H1 (cell line): ENCODE measurements at regions not wholly inside any gene's neighbourhood (a gene's known extent, or its start where the extent isn't known, plus 50 kb on each side); places are given as distances from the start of the nearest gene placed in this dataset.

Source experiments
- CTCF ChIA-PET: fragments of 300-600 bp; sonication (Branson Sonifier 250); formaldehyde crosslinking; loops from one replicate; lab custom pipeline; 2021; ENCODE audit not compliant: partially characterized antibody; lab: Charles Lee
- POLR2A ChIA-PET: fragments of 300-600 bp; sonication (Branson Sonifier 250); formaldehyde crosslinking; loops from one replicate; lab custom pipeline; 2021; ENCODE audit warnings: inconsistent platforms; ENCODE audit not compliant: partially characterized antibody; lab: Charles Lee
- DNase-seq, 2 experiments: peaks; one replicate each; pipeline versions ENCODE4 v3.0.0 to v3.0.0-alpha.2; 2010 to 2022; ENCODE audit warnings: low spot score in 2 of 2, low read depth in 1 of 2, mixed read lengths in 1 of 2
- FAIRE-seq: peaks from 2 replicates; lab custom pipeline; 2011; peaks lifted over from hg19 to GRCh38; lab: Jason Lieb, UNC
- H2AFZ ChIP-seq: 2 replicates; pipeline ENCODE4 v1.8.1; 2012; ENCODE audit warnings: low read length, inconsistent platforms
- H2AK5ac ChIP-seq: 2 replicates; pipeline ENCODE4 v1.6.1; 2013; ENCODE audit warnings: low read depth, low read length
- H2BK120ac ChIP-seq: replicated peaks from 2 replicates; pipeline ENCODE3; 2013; ENCODE audit warnings: low read depth, low read length, inconsistent platforms
- H2BK12ac ChIP-seq: 2 replicates; pipeline ENCODE4 v1.6.1; 2013; ENCODE audit warnings: low read depth, low read length
- H2BK15ac ChIP-seq: 2 replicates; pipeline ENCODE4 v1.6.1; 2013; ENCODE audit warnings: low read length
- H2BK20ac ChIP-seq: 2 replicates; pipeline ENCODE4 v1.6.1; 2013; ENCODE audit warnings: low read length
- H2BK5ac ChIP-seq: 2 replicates; pipeline ENCODE4 v1.6.1; 2013; ENCODE audit warnings: low read depth, low read length
- H3K14ac ChIP-seq: 2 replicates; pipeline ENCODE4 v1.6.1; 2013; ENCODE audit warnings: inconsistent platforms; ENCODE audit not compliant: insufficient read length
- H3K18ac ChIP-seq: 2 replicates; pipeline ENCODE4 v1.6.1; 2013; ENCODE audit warnings: low read length; ENCODE audit errors: extremely low read depth
- H3K23ac ChIP-seq: 2 replicates; pipeline ENCODE4 v1.6.1; 2013; ENCODE audit warnings: inconsistent platforms; ENCODE audit not compliant: insufficient read length
- H3K23me2 ChIP-seq: 2 replicates; pipeline ENCODE4 v1.6.1; 2013; ENCODE audit warnings: low read depth, low read length
- H3K27ac ChIP-seq: 2 replicates; pipeline ENCODE4 v1.6.1; 2011; ENCODE audit warnings: low read depth, low read length, inconsistent platforms
- H3K27me3 ChIP-seq, 4 experiments: replicated peaks in 1 of 4; 1 replicate in 1 of 4; 2 replicates in 3 of 4; pipeline versions ENCODE4 v1.6.1 to v1.8.1; 2011 to 2013; ENCODE audit warnings: low read length in 3 of 4, mild to moderate bottlenecking in 3 of 4, inconsistent platforms in 2 of 4, mixed read lengths in 2 of 4, moderate library complexity in 1 of 4; ENCODE audit not compliant: control insufficient read depth in 3 of 4, insufficient read depth in 3 of 4; ENCODE audit errors: extremely low read depth in 1 of 4
- H3K36me3 ChIP-seq, 4 experiments: 2 replicates each; pipeline versions ENCODE4 v1.6.1 to v1.8.1; 2011 to 2013; ENCODE audit warnings: mild to moderate bottlenecking in 4 of 4, low read length in 3 of 4, moderate library complexity in 2 of 4, control low read depth in 1 of 4, inconsistent platforms in 1 of 4; ENCODE audit not compliant: insufficient read depth in 4 of 4, control insufficient read depth in 2 of 4
- H3K4ac ChIP-seq: replicated peaks from 2 replicates; pipeline ENCODE3; 2013; ENCODE audit warnings: low read length, low read depth, mixed read lengths, inconsistent platforms; ENCODE audit not compliant: insufficient read length
- H3K4me1 ChIP-seq, 4 experiments: replicated peaks in 1 of 4; 1 replicate in 1 of 4; 2 replicates in 3 of 4; pipeline versions ENCODE4 v1.6.1 to v1.8.1; 2011 to 2013; ENCODE audit warnings: low read length in 3 of 4, inconsistent platforms in 2 of 4, mixed read lengths in 1 of 4; ENCODE audit not compliant: insufficient read depth in 4 of 4, control insufficient read depth in 3 of 4
- H3K4me2 ChIP-seq, 2 experiments: 2 replicates each; pipeline versions ENCODE4 v1.6.1 to v1.8.1; 2011 to 2013; ENCODE audit warnings: low read depth in 2 of 2, low read length in 2 of 2, control low read depth in 1 of 2, inconsistent platforms in 1 of 2, mild to moderate bottlenecking in 1 of 2; ENCODE audit not compliant: insufficient read depth in 1 of 2
- H3K4me3 ChIP-seq, 4 experiments: fragments of 200-600, 300-600 bp in 1 of 4; sonication (generic), shearing (Covaris generic), sonication (Bioruptor Twin) in 1 of 4; 2 replicates each; pipeline versions ENCODE4 v1.5.1 to v1.8.1; 2011 to 2016; ENCODE audit warnings: low read length in 4 of 4, low read depth in 3 of 4, control low read depth in 2 of 4, inconsistent platforms in 2 of 4, mild to moderate bottlenecking in 2 of 4, mixed read lengths in 1 of 4, moderate library complexity in 1 of 4; ENCODE audit not compliant: insufficient read depth in 2 of 4; ENCODE audit errors: extremely low read depth in 1 of 4
- H3K56ac ChIP-seq: replicated peaks from 2 replicates; pipeline ENCODE3; 2013; ENCODE audit warnings: low read depth, mild to moderate bottlenecking, mixed read lengths, low read length, inconsistent platforms; ENCODE audit not compliant: insufficient read length
- H3K79me1 ChIP-seq: 2 replicates; pipeline ENCODE4 v1.6.1; 2013; ENCODE audit warnings: low read depth, low read length, control low read depth
- H3K79me2 ChIP-seq, 2 experiments: 2 replicates each; pipeline versions ENCODE4 v1.6.1 to v1.8.1; 2012 to 2013; ENCODE audit warnings: low read length in 2 of 2, mild to moderate bottlenecking in 2 of 2, inconsistent platforms in 1 of 2; ENCODE audit not compliant: insufficient read depth in 2 of 2, control insufficient read depth in 1 of 2
- H3K9ac ChIP-seq, 4 experiments: replicated peaks in 1 of 4; 1 replicate in 1 of 4; 2 replicates in 3 of 4; pipeline versions ENCODE4 v1.6.1 to v1.8.1; 2011 to 2013; ENCODE audit warnings: low read depth in 3 of 4, low read length in 3 of 4, control low read depth in 2 of 4, mild to moderate bottlenecking in 2 of 4, moderate library complexity in 2 of 4, inconsistent platforms in 1 of 4; ENCODE audit errors: extremely low read depth in 1 of 4
- H3K9me3 ChIP-seq, 2 experiments: 2 replicates each; pipeline versions ENCODE4 v1.6.1 to v1.8.1; 2012 to 2013; ENCODE audit warnings: mild to moderate bottlenecking in 2 of 2, moderate library complexity in 2 of 2, control low read depth in 1 of 2, inconsistent platforms in 1 of 2, low read depth in 1 of 2, low read length in 1 of 2, mixed read lengths in 1 of 2; ENCODE audit not compliant: insufficient read depth in 2 of 2
- H4K20me1 ChIP-seq, 2 experiments: replicated peaks in 1 of 2; 2 replicates each; pipeline versions ENCODE3 to v1.8.1; 2011 to 2013; ENCODE audit warnings: inconsistent platforms in 2 of 2, low read length in 2 of 2, mild to moderate bottlenecking in 1 of 2; ENCODE audit not compliant: insufficient read depth in 2 of 2, control insufficient read depth in 1 of 2
- H4K5ac ChIP-seq: 2 replicates; pipeline ENCODE4 v1.6.1; 2013; ENCODE audit warnings: low read length, low read depth, mixed read lengths, inconsistent platforms; ENCODE audit not compliant: insufficient read length
- H4K8ac ChIP-seq: 2 replicates; pipeline ENCODE4 v1.8.0; 2013; ENCODE audit warnings: mild to moderate bottlenecking, moderate library complexity, low read length, inconsistent platforms; ENCODE audit not compliant: insufficient read depth; ENCODE audit errors: extremely low read depth
- H4K91ac ChIP-seq: replicated peaks from 2 replicates; pipeline ENCODE3; 2013; ENCODE audit warnings: low read length, mixed read lengths, inconsistent platforms; ENCODE audit not compliant: insufficient read length
- BACH1 ChIP-seq: IDR thresholded peaks from 2 replicates; pipeline ENCODE4 v1.6.1; 2012; ENCODE audit warnings: low read length, improper control_type of control experiment
- CREB1 ChIP-seq: IDR thresholded peaks from 2 replicates; pipeline ENCODE4 v1.6.1; 2012; ENCODE audit warnings: inconsistent platforms
- CTBP2 ChIP-seq: IDR thresholded peaks from 2 replicates; pipeline ENCODE4 v1.7.0; 2011; ENCODE audit warnings: borderline replicate concordance, mild to moderate bottlenecking, moderate library complexity, mixed read lengths, low read length; ENCODE audit not compliant: insufficient read depth, insufficient read length
- EZH2 ChIP-seq: fragments of 200-600 bp; sonication (generic); IDR thresholded peaks from 2 replicates; pipeline ENCODE4 v1.7.1; 2012; ENCODE audit warnings: low read depth, mild to moderate bottlenecking, moderate library complexity, low read length, inconsistent platforms; ENCODE audit not compliant: severe bottlenecking
- GABPA ChIP-seq: IDR thresholded peaks from 2 replicates; pipeline ENCODE4 v1.6.1; 2011; ENCODE audit warnings: mild to moderate bottlenecking, low read length, moderate library complexity, borderline replicate concordance; ENCODE audit not compliant: insufficient read depth
- NANOG ChIP-seq: IDR thresholded peaks from 2 replicates; pipeline ENCODE4 v1.6.1; 2011; ENCODE audit warnings: low read length, low read depth, mild to moderate bottlenecking, inconsistent platforms; ENCODE audit not compliant: insufficient read depth, poor library complexity, severe bottlenecking
- PHF8 ChIP-seq: fragments of 200-600 bp; sonication (generic); conservative IDR thresholded peaks from 2 replicates; pipeline ENCODE4 v1.7.1; 2012; ENCODE audit warnings: low read depth, mild to moderate bottlenecking, inconsistent platforms, low read length, moderate library complexity
- RFX5 ChIP-seq: IDR thresholded peaks from 2 replicates; pipeline ENCODE4 v1.6.1; 2011; ENCODE audit warnings: low read depth, low read length, improper control_type of control experiment, borderline replicate concordance
- RXRA ChIP-seq: IDR thresholded peaks from 2 replicates; pipeline ENCODE4 v1.6.1; 2011; ENCODE audit warnings: low read depth, mild to moderate bottlenecking, low read length, moderate library complexity; ENCODE audit not compliant: insufficient read depth
- SRF ChIP-seq: IDR thresholded peaks from 2 replicates; pipeline ENCODE4 v1.6.1; 2011; ENCODE audit warnings: mild to moderate bottlenecking, low read depth, low read length, moderate library complexity
- TCF12 ChIP-seq: IDR thresholded peaks from 2 replicates; pipeline ENCODE4 v1.6.1; 2011; ENCODE audit warnings: low read depth, mild to moderate bottlenecking, low read length
- TEAD4 ChIP-seq: IDR thresholded peaks from 2 replicates; pipeline ENCODE4 v1.6.1; 2012; ENCODE audit warnings: low read depth, low read length, inconsistent platforms, mixed read lengths
- YY1 ChIP-seq: IDR thresholded peaks from 2 replicates; pipeline ENCODE4 v1.6.1; 2011; ENCODE audit warnings: low read depth, mild to moderate bottlenecking, low read length
- ZNF274 ChIP-seq: IDR thresholded peaks from 2 replicates; pipeline ENCODE4 v1.7.0; 2012; ENCODE audit warnings: low read length, borderline replicate concordance; ENCODE audit errors: extremely low read depth
- WGBS, 2 experiments: shearing (Covaris generic) in 1 of 2; methylation state at CpG; one replicate each; pipeline versions ENCODE4 v1.1.6 to v1.1.7; 2013 to 2015; ENCODE audit warnings: low lambda C conversion rate in 2 of 2, mixed read lengths in 2 of 2, inconsistent platforms in 1 of 2, low coverage in 1 of 2, missing lambda C conversion rate in 1 of 2; ENCODE audit not compliant: insufficient replicate concordance in 2 of 2, insufficient coverage in 1 of 2, insufficient read length in 1 of 2; ENCODE audit errors: extremely low coverage in 1 of 2, missing lambda C conversion rate in 1 of 2; 5-methylcytosine and 5-hydroxymethylcytosine counted together
- TF ChIP-seq, protein P1 (sequence below): IDR thresholded peaks from 2 replicates; pipeline ENCODE4 v1.6.1; 2012; ENCODE audit warnings: inconsistent platforms

DNA sequence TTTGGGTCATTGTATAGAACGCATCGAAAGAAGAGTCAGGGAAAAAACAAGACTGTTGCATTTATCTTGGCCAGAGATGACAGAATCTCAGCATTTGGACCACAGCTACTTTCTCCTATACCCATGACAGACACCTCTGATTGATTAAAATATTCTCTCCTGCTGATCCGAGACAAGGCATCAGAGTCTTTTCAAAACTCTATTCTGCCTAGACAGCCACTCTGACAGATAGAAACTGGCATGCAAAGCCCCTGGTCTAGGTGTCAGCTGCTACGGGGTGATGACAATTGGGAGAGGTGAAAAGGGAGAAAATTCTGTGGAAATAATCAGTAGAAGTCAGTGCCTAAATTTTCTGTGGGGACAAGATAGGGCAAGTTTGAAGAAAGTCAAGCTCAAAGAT, 152.2 kb downstream of the PIK3R1 start:
- Histone ChIP-seq H4K91ac (no peak overlapping the region), H3K14ac (no peak overlapping the region), H4K20me1 (no peaks in the 10 kb centered on the region), H3K27ac (no peak overlapping the region), H3K9ac (no peak overlapping the region), H3K4me2 (no peak overlapping the region), H3K36me3 (no peaks in the 10 kb centered on the region), H3K4me1 (no peaks in the 10 kb centered on the region), H3K23me2 (no peaks in the 10 kb centered on the region), H3K79me2 (no peaks in the 10 kb centered on the region), H4K5ac (no peak overlapping the region), H2AK5ac (no peak overlapping the region), H2BK120ac (no peak overlapping the region), H3K4me3 (no peak overlapping the region), H3K56ac (no peak overlapping the region), H2AFZ (no peak overlapping the region), H3K27me3 (no peaks in the 10 kb centered on the region), H3K9me3 (no peaks in the 10 kb centered on the region; a peak in 1 of 4 replicates), H2BK15ac (no peak overlapping the region), H3K23ac (no peak overlapping the region), H2BK5ac (no peak overlapping the region), H3K18ac (no peak overlapping the region), H3K4ac (no peak overlapping the region), H3K79me1 (no peaks in the 10 kb centered on the region), H2BK12ac (no peak overlapping the region), H2BK20ac (no peak overlapping the region), H4K8ac (no peak overlapping the region)
- POLR2A ChIA-PET = no interaction called here
- DNase-seq = no peak
- WGBS, 2 experiments = 85% methylated on average over 4 of the region's 4 CpGs; no CpG with 5 or more reads in 1 of the 2 experiments
- CTCF ChIA-PET = interaction anchor here (1.4 kb wide), 1 partner anchor 11 kb away, joined by 7 read pairs; no protein-coding TSS in a partner anchor
- no peak for FAIRE-seq
- TF ChIP-seq YY1 (no peak), TCF12 (no peak), ZNF274 (no peak), SRF (no peak), CREB1 (no peak), CTBP2 (no peak), PHF8 (no peak), RFX5 (no peak), EZH2 (no peak), TEAD4 (no peak), RXRA (no peak), BACH1 (no peak), GABPA (no peak), NANOG (no peak)
- TF ChIP-seq, protein P1, sequence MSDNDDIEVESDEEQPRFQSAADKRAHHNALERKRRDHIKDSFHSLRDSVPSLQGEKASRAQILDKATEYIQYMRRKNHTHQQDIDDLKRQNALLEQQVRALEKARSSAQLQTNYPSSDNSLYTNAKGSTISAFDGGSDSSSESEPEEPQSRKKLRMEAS = no peak
